Cardiac fibroblast (primary cell): ENCODE measurements at regions not wholly inside any gene's neighbourhood (a gene's known extent, or its start where the extent isn't known, plus 50 kb on each side); places are given as distances from the start of the nearest gene placed in this dataset.
A peak's percentile ranks its signal among the peaks of the same experiment; 100 is the strongest.

Experiments
- DNase-seq, 2 donors: peaks; one replicate each; pipeline versions ENCODE4 v3.0.0 to v3.0.0-alpha.2; 2010; ENCODE audit warnings: low read depth in 2 of 2
- H3K4me3 ChIP-seq, 2 donors: replicated peaks in 1 of 2; 1 replicate in 1 of 2; 2 replicates in 1 of 2; pipeline ENCODE4 v1.5.1; 2011; ENCODE audit warnings: low read depth in 2 of 2, low read length in 2 of 2, mild to moderate bottlenecking in 2 of 2, moderate library complexity in 1 of 2
- CTCF ChIP-seq: IDR thresholded peaks from one replicate; pipeline ENCODE4 v1.5.1; 2011; ENCODE audit warnings: low read depth, mild to moderate bottlenecking, low read length, inconsistent platforms

GRCh38 chr21:14711287-14711686 is 165.2 kb upstream of the SAMSN1 start:
- DNase-seq, result peak in 1 of 2 donors; percentile 77
- no peak overlapping the region for H3K4me3 ChIP-seq
- no peak for TF ChIP-seq CTCF

- TF ChIP-seq CTCF, result no peak
- no peak for DNase-seq
- no peak overlapping the region for H3K4me3 ChIP-seq
Measured at GRCh38 chr21:14707511-14708020, 161.5 kb upstream of the SAMSN1 start.

- DNase-seq, result no peak
- TF ChIP-seq CTCF, result no peak
- no peak overlapping the region for H3K4me3 ChIP-seq
Measured at GRCh38 chr21:14706712-14707510, 160.8 kb upstream of the SAMSN1 start.

- TF ChIP-seq CTCF, result no peak
- DNase-seq, result no peak
- no peak overlapping the region for H3K4me3 ChIP-seq
Measured at GRCh38 chr21:14699433-14700407, 153.6 kb upstream of the SAMSN1 start.

- no peak for TF ChIP-seq CTCF
- no peak for DNase-seq
- H3K4me3 ChIP-seq, result no peak overlapping the region
Measured at GRCh38 chr21:14697769-14698168, 151.7 kb upstream of the SAMSN1 start.

GRCh38 chr21:14694817-14695216 is 148.7 kb upstream of the SAMSN1 start:
- H3K4me3 ChIP-seq, result no peak overlapping the region
- no peak for DNase-seq
- no peak for TF ChIP-seq CTCF
